Fibroblast of mammary gland (primary cell): ENCODE measurements at regions not wholly inside any gene's neighbourhood (a gene's known extent, or its start where the extent isn't known, plus 50 kb on each side); places are given as distances from the start of the nearest gene placed in this dataset.

ENCODE experiments used
- DNase-seq: peaks from one replicate; pipeline ENCODE4 v3.0.0-alpha.2; 2010; ENCODE audit warnings: low read depth
- H3K4me3 ChIP-seq: 2 replicates; pipeline ENCODE4 v1.5.1; 2011; ENCODE audit warnings: low read depth, mild to moderate bottlenecking, low read length, moderate library complexity; ENCODE audit not compliant: control insufficient read depth
- CTCF ChIP-seq: conservative IDR thresholded peaks from 2 replicates; pipeline ENCODE4 v1.5.1; 2011; ENCODE audit warnings: low read depth, low read length, inconsistent platforms; ENCODE audit not compliant: control insufficient read depth, insufficient read depth

- no peak for TF ChIP-seq CTCF
- DNase-seq = peak; percentile 35
- H3K4me3 ChIP-seq = no peak overlapping the region
These were observed 62.9 kb upstream of the OXGR1 start for GRCh38 chr13:97057176-97057575.

- no peak for TF ChIP-seq CTCF
- no peak overlapping the region for H3K4me3 ChIP-seq
- peak; percentile 24 for DNase-seq
These were observed 64.1 kb upstream of the OXGR1 start for GRCh38 chr13:97058391-97058790.

- H3K4me3 ChIP-seq = no peak overlapping the region
- peak; percentile 49 for DNase-seq
- no peak for TF ChIP-seq CTCF
These were observed 64.7 kb upstream of the OXGR1 start for GRCh38 chr13:97058926-97059325.

- peak; percentile 45 for DNase-seq
- peak; percentile 34 for TF ChIP-seq CTCF
- H3K4me3 ChIP-seq = no peak overlapping the region
These were observed 73.0 kb upstream of the OXGR1 start for GRCh38 chr13:97067017-97067895.

GRCh38 chr13:97068151-97068550 lies 73.9 kb upstream of the OXGR1 start:
- no peak for TF ChIP-seq CTCF
- no peak overlapping the region for H3K4me3 ChIP-seq
- no peak for DNase-seq

GRCh38 chr13:97069050-97069815 lies 75.0 kb upstream of the OXGR1 start:
- no peak overlapping the region for H3K4me3 ChIP-seq
- DNase-seq = no peak
- no peak for TF ChIP-seq CTCF
